Adrenal gland (tissue), 5 donors: ENCODE measurements at regions not wholly inside any gene's neighbourhood (a gene's known extent, or its start where the extent isn't known, plus 50 kb on each side); places are given as distances from the start of the nearest gene placed in this dataset.

Source experiments
- POLR2A ChIP-seq, 2 donors: fragments of 450-650 bp; IDR thresholded peaks; one replicate each; pipeline ENCODE4 v1.6.1; 2017; ENCODE audit warnings: antibody characterized with exemption in 2 of 2, mild to moderate bottlenecking in 2 of 2, moderate library complexity in 1 of 2
- TF ChIP-seq, protein P1 (sequence below), 6 experiments: fragments of 450-650 bp in 4 of 6; fragments of 200-600 bp in 2 of 6; sonication (generic) in 1 of 6; IDR thresholded peaks; 1 replicate in 5 of 6; 2 replicates in 1 of 6; pipeline versions ENCODE4 v1.5.1 to v1.8.0; 2016 to 2021; ENCODE audit warnings: antibody characterized with exemption in 6 of 6, mild to moderate bottlenecking in 2 of 6, moderate library complexity in 1 of 6
- donor health status: DM: no; HTN: no; CAD: no.

DNA sequence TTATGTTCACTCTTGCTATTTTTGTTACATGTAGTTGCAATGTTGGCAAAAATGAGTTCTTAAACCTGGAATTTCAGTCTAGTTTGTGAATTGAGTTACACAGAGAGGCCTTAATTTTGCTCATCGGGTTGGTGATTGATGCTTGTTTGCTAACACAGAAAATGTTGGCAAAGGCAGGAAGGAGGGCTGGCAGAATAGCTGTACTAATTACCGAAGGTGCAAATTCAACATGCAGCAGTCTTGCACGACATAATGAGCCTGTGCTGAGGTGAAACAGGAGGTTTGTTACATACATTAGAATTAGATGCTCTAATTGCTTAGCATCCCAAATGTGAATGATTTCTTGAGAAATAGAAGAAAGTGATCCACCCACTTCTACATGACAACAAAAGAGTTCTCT, 475.0 kb upstream of the TOM1L1 start:
- no peak for TF ChIP-seq POLR2A (IDR thresholded peaks at IDR 0.05)
- TF ChIP-seq, protein P1, sequence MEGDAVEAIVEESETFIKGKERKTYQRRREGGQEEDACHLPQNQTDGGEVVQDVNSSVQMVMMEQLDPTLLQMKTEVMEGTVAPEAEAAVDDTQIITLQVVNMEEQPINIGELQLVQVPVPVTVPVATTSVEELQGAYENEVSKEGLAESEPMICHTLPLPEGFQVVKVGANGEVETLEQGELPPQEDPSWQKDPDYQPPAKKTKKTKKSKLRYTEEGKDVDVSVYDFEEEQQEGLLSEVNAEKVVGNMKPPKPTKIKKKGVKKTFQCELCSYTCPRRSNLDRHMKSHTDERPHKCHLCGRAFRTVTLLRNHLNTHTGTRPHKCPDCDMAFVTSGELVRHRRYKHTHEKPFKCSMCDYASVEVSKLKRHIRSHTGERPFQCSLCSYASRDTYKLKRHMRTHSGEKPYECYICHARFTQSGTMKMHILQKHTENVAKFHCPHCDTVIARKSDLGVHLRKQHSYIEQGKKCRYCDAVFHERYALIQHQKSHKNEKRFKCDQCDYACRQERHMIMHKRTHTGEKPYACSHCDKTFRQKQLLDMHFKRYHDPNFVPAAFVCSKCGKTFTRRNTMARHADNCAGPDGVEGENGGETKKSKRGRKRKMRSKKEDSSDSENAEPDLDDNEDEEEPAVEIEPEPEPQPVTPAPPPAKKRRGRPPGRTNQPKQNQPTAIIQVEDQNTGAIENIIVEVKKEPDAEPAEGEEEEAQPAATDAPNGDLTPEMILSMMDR (IDR thresholded peaks at IDR 0.05) = no peak
